ENCODE measurements at regions not wholly inside any gene's neighbourhood (a gene's known extent, or its start where the extent isn't known, plus 50 kb on each side); places are given as distances from the start of the nearest gene placed in this dataset.

DNA sequence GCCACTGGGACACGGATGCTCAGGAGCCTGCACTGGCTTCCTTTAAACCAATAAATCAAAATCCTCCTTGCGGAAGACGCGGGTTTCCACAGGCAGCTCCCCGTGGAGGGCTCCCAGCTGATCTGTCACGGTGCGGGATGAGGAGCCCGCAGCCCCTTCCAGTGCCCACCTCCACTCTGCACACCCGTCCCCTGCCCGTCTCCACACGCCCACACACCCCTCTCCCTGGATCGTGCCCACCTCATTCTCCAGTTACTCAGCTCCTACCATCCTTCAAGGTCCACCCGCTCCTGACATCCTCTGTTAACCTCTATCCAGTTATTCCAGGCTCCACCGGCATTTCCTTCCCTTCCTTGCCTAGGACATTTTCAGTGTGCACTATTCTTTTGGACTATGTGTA lies 895.9 kb downstream of the TRIML1 start:
- no peaks in the 10 kb centered on the region for H3K36me3 ChIP-seq
- no peak for DNase-seq (ENCODE audit: low spot score in 2 of 2)
- no peak for TF ChIP-seq POLR2A (IDR thresholded peaks at IDR 0.05)
- intact Hi-C loops (cut with DNase I; ENCODE audit: low total_unique reads), result no loop called here
- H3K4me1 ChIP-seq, result no peaks in the 10 kb centered on the region
- H3K27me3 ChIP-seq, result no peaks in the 10 kb centered on the region
- H3K4me3 ChIP-seq, result no peak overlapping the region
- no peaks in the 10 kb centered on the region for H3K9me3 ChIP-seq
- no peak overlapping the region for H3K27ac ChIP-seq

DNA sequence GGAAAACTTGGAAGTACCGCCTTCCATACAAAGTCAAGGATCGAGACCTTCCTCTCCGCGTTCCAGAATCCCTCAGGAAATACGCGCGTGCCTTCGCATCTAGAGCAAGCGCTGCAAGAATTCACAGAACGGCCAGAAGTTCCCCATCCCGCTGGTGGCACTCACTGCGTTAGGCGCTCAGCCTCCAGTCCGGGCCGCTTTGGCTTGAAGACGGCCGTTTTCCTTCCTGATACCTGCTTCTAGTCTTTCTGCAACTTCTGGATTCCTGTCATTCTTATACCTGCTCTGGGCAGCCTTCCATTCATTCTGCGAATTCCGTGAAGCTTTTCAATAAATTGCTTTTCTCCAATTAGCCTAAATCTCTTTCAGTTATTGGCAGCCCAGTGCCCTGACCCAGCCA lies 896.4 kb downstream of the TRIML1 start:
- TF ChIP-seq CTCF (IDR thresholded peaks at IDR 0.05) (no peak), POLR2AphosphoS5 (IDR thresholded peaks at IDR 0.05) (no peak), POLR2A (IDR thresholded peaks at IDR 0.05) (no peak)
- no peak overlapping the region for H3K27ac ChIP-seq
- H3K4me1 ChIP-seq, result no peaks in the 10 kb centered on the region
- H3K9me3 ChIP-seq, result no peaks in the 10 kb centered on the region
- no peaks in the 10 kb centered on the region for H3K27me3 ChIP-seq
- H3K4me3 ChIP-seq, result no peak overlapping the region
- no peaks in the 10 kb centered on the region for H3K36me3 ChIP-seq
- intact Hi-C loops (cut with DNase I; ENCODE audit: low total_unique reads), result no loop called here
- DNase-seq (ENCODE audit: low spot score in 2 of 2), result no peak

DNA sequence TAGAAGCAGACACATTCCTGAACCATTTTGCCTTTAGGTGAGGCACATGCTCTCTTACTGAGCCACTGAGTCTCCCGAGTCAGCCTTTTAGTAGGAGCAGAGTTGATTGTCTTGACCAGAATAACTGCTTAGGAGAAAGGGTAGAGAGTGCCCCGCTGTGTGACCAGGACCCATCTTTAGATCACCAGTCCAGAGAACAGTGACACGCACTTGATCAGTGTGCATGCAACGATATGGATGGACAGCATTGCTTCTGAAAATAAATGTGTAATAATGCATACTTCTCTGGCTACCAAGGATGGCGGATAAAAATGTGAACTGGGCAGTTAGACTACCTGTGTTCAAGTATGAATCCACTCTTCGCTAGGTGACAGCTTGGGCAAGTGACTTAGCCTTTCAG lies 897.7 kb downstream of the TRIML1 start:
- H3K9me3 ChIP-seq, result no peaks in the 10 kb centered on the region
- no peak overlapping the region for H3K27ac ChIP-seq
- no peaks in the 10 kb centered on the region for H3K27me3 ChIP-seq
- no peaks in the 10 kb centered on the region for H3K36me3 ChIP-seq
- no peak overlapping the region for H3K4me3 ChIP-seq
- DNase-seq (ENCODE audit: low spot score in 2 of 2), result no peak
- H3K4me1 ChIP-seq, result no peaks in the 10 kb centered on the region
- no peak for TF ChIP-seq POLR2A (IDR thresholded peaks at IDR 0.05)
- no peak for TF ChIP-seq POLR2AphosphoS5 (IDR thresholded peaks at IDR 0.05)
- no peak for TF ChIP-seq CTCF (IDR thresholded peaks at IDR 0.05)
- intact Hi-C loops (cut with DNase I; ENCODE audit: low total_unique reads), result no loop called here

DNA sequence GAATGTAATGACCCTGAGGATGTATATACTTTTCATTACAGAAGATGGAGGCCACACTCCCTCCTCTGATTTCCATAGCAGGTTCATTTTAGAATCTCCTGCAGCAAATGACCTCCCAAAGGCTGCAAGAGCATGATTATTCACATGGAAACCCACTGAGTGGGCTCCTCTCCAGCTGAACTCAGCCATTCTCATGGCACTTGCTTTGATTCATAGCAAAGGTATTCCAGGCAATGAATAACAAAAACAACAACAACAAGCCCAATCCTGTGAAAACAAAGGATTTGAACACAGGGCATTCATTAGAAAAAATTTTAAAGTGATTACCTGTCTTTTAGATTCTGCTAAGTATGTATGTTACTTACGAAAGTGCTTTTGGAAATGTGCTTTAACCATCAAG lies 894.0 kb upstream of the FRG1 start:
- DNase-seq (ENCODE audit: low spot score in 2 of 2), result no peak
- Histone ChIP-seq H3K4me3 (no peak overlapping the region), H3K27ac (no peak overlapping the region), H3K9me3 (no peaks in the 10 kb centered on the region), H3K27me3 (peaks cover 0 to 7% of the 10 kb centered on the region in 2 donors), H3K4me1 (no peaks in the 10 kb centered on the region), H3K36me3 (no peaks in the 10 kb centered on the region)
- TF ChIP-seq CTCF (IDR thresholded peaks at IDR 0.05) (no peak), POLR2A (IDR thresholded peaks at IDR 0.05) (no peak), POLR2AphosphoS5 (IDR thresholded peaks at IDR 0.05) (no peak)
- intact Hi-C loops (cut with DNase I; ENCODE audit: low total_unique reads), result no loop called here

DNA sequence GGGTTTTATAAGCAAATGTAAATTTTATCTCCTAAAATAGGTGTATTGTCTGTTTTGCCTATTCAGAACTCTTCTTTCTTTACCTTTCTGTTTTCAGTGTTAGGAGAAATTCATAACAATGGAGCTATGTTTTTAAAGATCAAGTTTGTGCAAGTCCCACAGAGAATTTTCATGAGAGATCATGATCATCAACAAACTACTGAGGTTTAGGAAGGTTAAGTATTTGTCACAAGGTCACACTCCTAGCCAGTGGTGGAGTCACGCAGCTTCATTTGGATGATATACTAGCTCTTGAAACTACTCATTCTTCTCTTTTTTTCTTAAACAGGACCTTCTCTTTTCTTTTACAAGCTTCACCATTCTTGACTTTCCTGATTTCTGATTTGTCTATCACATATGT lies 892.6 kb upstream of the FRG1 start:
- no peaks in the 10 kb centered on the region for H3K4me1 ChIP-seq
- no peak overlapping the region for H3K4me3 ChIP-seq
- DNase-seq (ENCODE audit: low spot score in 2 of 2), result no peak
- no peak overlapping the region for H3K27ac ChIP-seq
- H3K27me3 ChIP-seq, result peaks cover 0 to 7% of the 10 kb centered on the region in 2 donors
- intact Hi-C loops (cut with DNase I; ENCODE audit: low total_unique reads), result no loop called here
- H3K9me3 ChIP-seq, result no peaks in the 10 kb centered on the region
- TF ChIP-seq POLR2A (IDR thresholded peaks at IDR 0.05) (no peak), CTCF (IDR thresholded peaks at IDR 0.05) (no peak), POLR2AphosphoS5 (IDR thresholded peaks at IDR 0.05) (no peak)
- no peaks in the 10 kb centered on the region for H3K36me3 ChIP-seq

GRCh38 chr4:189049682-189050081 lies 891.0 kb upstream of the FRG1 start:
- peaks cover 0 to 7% of the 10 kb centered on the region in 2 donors for H3K27me3 ChIP-seq
- H3K4me3 ChIP-seq, result no peak overlapping the region
- DNase-seq (ENCODE audit: low spot score in 2 of 2), result no peak
- TF ChIP-seq CTCF (IDR thresholded peaks at IDR 0.05) (no peak), POLR2A (IDR thresholded peaks at IDR 0.05) (no peak), POLR2AphosphoS5 (IDR thresholded peaks at IDR 0.05) (no peak)
- no peaks in the 10 kb centered on the region for H3K4me1 ChIP-seq
- no peaks in the 10 kb centered on the region for H3K9me3 ChIP-seq
- H3K27ac ChIP-seq, result no peak overlapping the region
- no peaks in the 10 kb centered on the region for H3K36me3 ChIP-seq
- intact Hi-C loops (cut with DNase I; ENCODE audit: low total_unique reads), result no loop called here
